Upper lobe of left lung (tissue), 4 donors: ENCODE measurements at regions not wholly inside any gene's neighbourhood (a gene's known extent, or its start where the extent isn't known, plus 50 kb on each side); places are given as distances from the start of the nearest gene placed in this dataset.

Source experiments
- CTCF ChIP-seq, 6 experiments: fragments of 450-650 bp in 4 of 6; fragments of 200-600 bp in 2 of 6; sonication (generic) in 2 of 6; IDR thresholded peaks; one replicate each; pipeline ENCODE4 v1.5.1; 2016 to 2019; ENCODE audit warnings: antibody characterized with exemption in 6 of 6
- EP300 ChIP-seq, 4 donors: sonication (generic); formaldehyde crosslinking; IDR thresholded peaks; one replicate each; pipeline ENCODE4 v1.5.1; 2017; ENCODE audit warnings: antibody characterized with exemption in 4 of 4, control low read depth in 2 of 4
- POLR2A ChIP-seq, 4 donors: fragments of 450-650 bp; IDR thresholded peaks; one replicate each; pipeline ENCODE4 v1.5.1; 2016 to 2017; ENCODE audit warnings: antibody characterized with exemption in 4 of 4, mild to moderate bottlenecking in 2 of 4
- POLR2AphosphoS5 ChIP-seq, 2 donors: sonication (generic); formaldehyde crosslinking; IDR thresholded peaks; one replicate each; pipeline ENCODE4 v1.5.1; 2017; ENCODE audit warnings: antibody characterized with exemption in 2 of 2

- TF ChIP-seq CTCF (IDR thresholded peaks at IDR 0.05) (no peak), POLR2A (IDR thresholded peaks at IDR 0.05) (no peak), EP300 (IDR thresholded peaks at IDR 0.05) (no peak), POLR2AphosphoS5 (IDR thresholded peaks at IDR 0.05) (no peak)
These were observed 128.9 kb upstream of the ZNF217 start for GRCh38 chr20:53722515-53723036.
